BLaER1 treated with 17β-estradiol and CSF1 and Interleukin-3, amounts not matched to agents 10 nM and 100 nM (cell line): ENCODE measurements at regions not wholly inside any gene's neighbourhood (a gene's known extent, or its start where the extent isn't known, plus 50 kb on each side); places are given as distances from the start of the nearest gene placed in this dataset.

Experiments
- H3K27ac ChIP-seq, 11 experiments: shearing (Covaris generic); formaldehyde crosslinking; 2 replicates each; pipeline ENCODE4 v1.8.1; 2022
- H3K27me3 ChIP-seq, 11 experiments: shearing (Covaris generic); formaldehyde crosslinking; 2 replicates each; pipeline ENCODE4 v1.8.1; 2022
- H3K36me3 ChIP-seq, 11 experiments: shearing (Covaris generic); formaldehyde crosslinking; 2 replicates each; pipeline ENCODE4 v1.8.1; 2022
- H3K4me1 ChIP-seq, 10 experiments: shearing (Covaris generic); formaldehyde crosslinking; 2 replicates each; pipeline ENCODE4 v1.8.1; 2022
- H3K4me2 ChIP-seq, 11 experiments: shearing (Covaris generic); formaldehyde crosslinking; 2 replicates each; pipeline ENCODE4 v1.8.1; 2022
- H3K4me3 ChIP-seq, 10 experiments: shearing (Covaris generic); formaldehyde crosslinking; 2 replicates each; pipeline ENCODE4 v1.8.1; 2022
- H3K9ac ChIP-seq, 11 experiments: shearing (Covaris generic); formaldehyde crosslinking; 2 replicates each; pipeline ENCODE4 v1.8.1; 2022
- H3K9me3 ChIP-seq, 11 experiments: shearing (Covaris generic); formaldehyde crosslinking; replicated peaks in 1 of 11; 2 replicates each; pipeline ENCODE4 v1.8.1; 2022
- H4K20me1 ChIP-seq, 11 experiments: shearing (Covaris generic); formaldehyde crosslinking; 2 replicates each; pipeline ENCODE4 v1.8.1; 2022
- Cebpa-rat ChIP-seq, 11 experiments: shearing (Covaris generic); IDR thresholded peaks; 2 replicates each; pipeline ENCODE4 v1.8.1; 2022

DNA sequence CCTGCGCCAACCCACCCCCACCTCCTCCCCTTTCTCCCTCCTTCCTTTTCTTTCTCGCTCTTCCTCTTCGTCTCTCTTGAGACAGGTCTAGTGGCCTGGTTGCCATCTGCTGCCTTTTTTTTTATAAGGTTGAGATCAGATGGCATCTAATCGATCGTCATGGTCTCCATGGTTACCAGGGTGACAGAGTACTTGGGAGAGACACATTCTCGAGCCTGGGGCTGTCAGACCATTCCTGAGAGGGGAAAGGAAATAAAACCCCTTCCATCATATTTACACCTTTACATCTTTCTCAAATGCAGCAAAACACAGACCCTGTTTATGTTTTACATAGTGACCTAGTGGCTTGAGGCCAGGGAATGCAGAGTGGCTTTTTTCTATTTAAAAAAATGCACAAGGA lies 53.5 kb upstream of the SLC22A15 start:
- no peak for TF ChIP-seq Cebpa-rat (IDR thresholded peaks at IDR 0.05)
- Histone ChIP-seq H3K4me3 (no peak overlapping the region), H3K36me3 (no peaks in the 10 kb centered on the region), H4K20me1 (no peaks in the 10 kb centered on the region), H3K27ac (peak overlapping the region in 5 of 11 experiments; percentile 38 to 82 (median 65); a peak in 8 of 22 replicates), H3K9ac (peak overlapping the region in 3 of 11 experiments; percentile 28 to 53 (median 33); a peak in 4 of 22 replicates), H3K27me3 (no peaks in the 10 kb centered on the region), H3K4me2 (peak overlapping the region in 10 of 11 experiments; percentile 17 to 87 (median 73); a peak in 20 of 22 replicates), H3K9me3 (0 out of 22 replicates have a peak, but pooled peaks cover 0 to under 1% (median 0%) of the 10 kb centered on the region in 11 experiments), H3K4me1 (peaks cover 31 to 48% (median 42%) of the 10 kb centered on the region in 10 experiments)

DNA sequence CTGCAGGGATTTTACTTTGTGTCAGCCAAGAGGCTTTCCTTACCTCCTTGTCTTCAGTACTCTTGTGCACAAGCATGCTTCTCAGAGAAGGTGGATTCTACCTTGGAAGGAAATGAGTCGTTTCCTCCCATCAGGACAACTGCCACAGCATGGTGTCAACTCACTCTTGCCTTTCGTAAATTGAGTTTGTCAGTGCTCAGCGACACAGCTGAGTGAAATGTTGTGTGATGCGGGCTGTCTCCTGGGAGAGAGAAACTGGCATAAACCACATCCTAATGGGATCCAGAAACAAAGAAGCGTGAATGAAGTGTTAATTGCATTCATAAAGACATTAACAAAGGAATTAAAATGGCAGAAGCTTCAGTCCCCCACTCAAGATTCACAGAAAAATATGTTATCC lies 51.5 kb upstream of the SLC22A15 start:
- peak overlapping the region; percentile 9 to 87 (median 71); a peak in 21 of 22 replicates for H3K4me2 ChIP-seq
- H3K4me1 ChIP-seq: peaks cover 31 to 48% (median 42%) of the 10 kb centered on the region in 10 experiments
- peaks cover 0 to 7% (median 0%) of the 10 kb centered on the region in 11 experiments; a peak in 3 of 22 replicates for H3K9me3 ChIP-seq
- H4K20me1 ChIP-seq: no peaks in the 10 kb centered on the region
- peak overlapping the region in 6 of 11 experiments; percentile 2 to 70 (median 53); a peak in 8 of 22 replicates for H3K9ac ChIP-seq
- peak in 4 of 11 experiments; percentile 23 to 81 (median 59); a peak in 5 of 22 replicates for TF ChIP-seq Cebpa-rat (IDR thresholded peaks at IDR 0.05)
- H3K36me3 ChIP-seq: no peaks in the 10 kb centered on the region
- H3K27ac ChIP-seq: peak overlapping the region in 7 of 11 experiments; percentile 34 to 82 (median 65); a peak in 13 of 22 replicates
- no peak overlapping the region; a peak in 2 of 20 replicates for H3K4me3 ChIP-seq
- no peaks in the 10 kb centered on the region for H3K27me3 ChIP-seq

DNA sequence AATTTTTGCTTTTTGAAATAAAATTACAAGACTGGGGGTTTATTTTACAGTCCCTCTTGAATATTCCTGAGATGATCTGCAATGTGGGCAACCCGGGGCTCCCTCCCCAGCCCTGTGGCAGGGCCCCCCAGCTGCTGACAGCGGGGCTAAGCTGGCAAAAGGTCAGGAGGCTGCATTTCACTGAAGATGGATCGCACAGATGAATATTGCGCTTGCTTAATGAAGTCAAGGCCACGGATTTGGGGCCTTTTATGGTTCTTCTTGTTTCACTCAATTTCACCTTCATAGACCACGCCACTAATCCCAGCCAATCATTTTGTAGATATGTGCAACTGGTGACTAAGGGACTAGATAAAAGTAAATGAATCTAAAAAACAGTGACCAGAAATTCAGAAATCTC lies 50.8 kb upstream of the SLC22A15 start:
- Histone ChIP-seq H3K4me1 (peaks cover 31 to 48% (median 42%) of the 10 kb centered on the region in 10 experiments), H3K4me3 (no peak overlapping the region), H3K36me3 (no peaks in the 10 kb centered on the region), H3K4me2 (peak overlapping the region in 10 of 11 experiments; percentile 44 to 87 (median 73); a peak in 19 of 22 replicates), H3K27me3 (no peaks in the 10 kb centered on the region), H3K27ac (peak overlapping the region in 6 of 11 experiments; percentile 45 to 82 (median 68); a peak in 11 of 22 replicates), H4K20me1 (no peaks in the 10 kb centered on the region), H3K9me3 (peaks cover 0 to 8% (median 0%) of the 10 kb centered on the region in 11 experiments; a peak in 3 of 22 replicates), H3K9ac (peak overlapping the region in 3 of 11 experiments; percentile 11 to 68 (median 56); a peak in 5 of 22 replicates)
- no peak for TF ChIP-seq Cebpa-rat (IDR thresholded peaks at IDR 0.05)
